Endodermal cell (in vitro differentiated cells): ENCODE measurements at regions not wholly inside any gene's neighbourhood (a gene's known extent, or its start where the extent isn't known, plus 50 kb on each side); places are given as distances from the start of the nearest gene placed in this dataset.

Experiments used
- DNase-seq: peaks from one replicate; pipeline ENCODE4 v3.0.0-alpha.2; 2017
- H3K27ac ChIP-seq: 2 replicates; pipeline ENCODE4 v1.5.1; 2013; ENCODE audit warnings: mild to moderate bottlenecking, low read depth, low read length, moderate library complexity
- H3K27me3 ChIP-seq: 2 replicates; pipeline ENCODE4 v1.6.1; 2013; ENCODE audit warnings: mild to moderate bottlenecking, low read length, moderate library complexity; ENCODE audit not compliant: insufficient read depth, control insufficient read depth, poor library complexity, severe bottlenecking
- H3K36me3 ChIP-seq: 2 replicates; pipeline ENCODE4 v1.7.0; 2013; ENCODE audit warnings: mild to moderate bottlenecking, low read length, moderate library complexity; ENCODE audit not compliant: control insufficient read depth, insufficient read depth
- H3K4me1 ChIP-seq: one replicate; pipeline ENCODE4 v1.7.0; 2013; ENCODE audit warnings: low read length; ENCODE audit not compliant: control insufficient read depth, insufficient read depth
- H3K4me3 ChIP-seq: 2 replicates; pipeline ENCODE4 v1.5.1; 2013; ENCODE audit warnings: mild to moderate bottlenecking, low read length, moderate library complexity
- H3K9ac ChIP-seq: 2 replicates; pipeline ENCODE4 v1.6.1; 2013; ENCODE audit warnings: mild to moderate bottlenecking, low read length, moderate library complexity; ENCODE audit not compliant: poor library complexity, severe bottlenecking; ENCODE audit errors: extremely low read depth
- H3K9me3 ChIP-seq: 2 replicates; pipeline ENCODE4 v1.6.1; 2013; ENCODE audit warnings: mild to moderate bottlenecking, low read length, moderate library complexity; ENCODE audit not compliant: control insufficient read depth
- H3K27ac Mint-ChIP-seq: 2 replicates; pipeline ENCODE4 v1.8.0; 2020; ENCODE audit warnings: mixed read lengths
- H3K27me3 Mint-ChIP-seq: 2 replicates; pipeline ENCODE4 v1.8.0; 2021; ENCODE audit warnings: mild to moderate bottlenecking, mixed read lengths; ENCODE audit not compliant: insufficient read depth
- H3K36me3 Mint-ChIP-seq: 2 replicates; pipeline ENCODE4 v1.8.0; 2020; ENCODE audit warnings: low read depth, mixed read lengths
- H3K4me1 Mint-ChIP-seq: 2 replicates; pipeline ENCODE4 v1.8.0; 2020; ENCODE audit warnings: mixed read lengths
- H3K4me3 Mint-ChIP-seq: 2 replicates; pipeline ENCODE4 v1.8.0; 2020; ENCODE audit warnings: mild to moderate bottlenecking, moderate library complexity, mixed read lengths
- H3K9me3 Mint-ChIP-seq: 2 replicates; pipeline ENCODE4 v1.8.0; 2020; ENCODE audit warnings: mild to moderate bottlenecking, mixed read lengths
- CTCF ChIP-seq: fragments of 200-600 bp; sonication (generic); conservative IDR thresholded peaks from 2 replicates; pipeline ENCODE4 v1.5.0; 2021; ENCODE audit warnings: antibody characterized with exemption, mild to moderate bottlenecking
- WGBS, 2 experiments: methylation state at CpG; one replicate each; pipeline versions ENCODE4 v1.1.5 to v1.1.7; 2013; ENCODE audit warnings: missing lambda C conversion rate in 2 of 2, mixed read lengths in 1 of 2; ENCODE audit not compliant: insufficient coverage in 1 of 2, insufficient read length in 1 of 2; 5-methylcytosine and 5-hydroxymethylcytosine counted together

GRCh38 chr7:131007439-131008330, 273.7 kb upstream of the KLF14 start:
- no peak overlapping the region for H3K27ac ChIP-seq
- H3K9me3 Mint-ChIP-seq = peaks cover 3% of the 10 kb centered on the region
- DNase-seq = peak; percentile 82
- peak; percentile 75 for TF ChIP-seq CTCF
- H3K4me1 Mint-ChIP-seq = peaks cover 5% of the 10 kb centered on the region
- H3K27ac Mint-ChIP-seq = peak overlapping the region; percentile 82
- no peaks in the 10 kb centered on the region for H3K36me3 ChIP-seq
- H3K4me3 ChIP-seq = no peak overlapping the region
- no peak overlapping the region for H3K9ac ChIP-seq
- H3K9me3 ChIP-seq = peaks cover 3% of the 10 kb centered on the region
- H3K36me3 Mint-ChIP-seq = no peaks in the 10 kb centered on the region
- 54 to 64% methylated on average over 5 to 19 of the region's 19 CpGs for WGBS, 2 experiments
- H3K27me3 ChIP-seq = no peaks in the 10 kb centered on the region
- no peaks in the 10 kb centered on the region for H3K27me3 Mint-ChIP-seq
- no peak overlapping the region for H3K4me3 Mint-ChIP-seq
- H3K4me1 ChIP-seq = no peaks in the 10 kb centered on the region

- Histone ChIP-seq H3K9me3 (no peaks in the 10 kb centered on the region), H3K36me3 (no peaks in the 10 kb centered on the region), H3K9ac (no peak overlapping the region), H3K27ac (no peak overlapping the region), H3K27me3 (no peaks in the 10 kb centered on the region), H3K4me1 (no peaks in the 10 kb centered on the region), H3K4me3 (no peak overlapping the region)
- no peaks in the 10 kb centered on the region for H3K36me3 Mint-ChIP-seq
- DNase-seq = peak; percentile 16
- H3K9me3 Mint-ChIP-seq = no peaks in the 10 kb centered on the region
- H3K27ac Mint-ChIP-seq = no peak overlapping the region
- H3K4me3 Mint-ChIP-seq = no peak overlapping the region
- WGBS, 2 experiments = 93 to 97% methylated on average over 4 to 5 of the region's 5 CpGs
- peaks cover 5% of the 10 kb centered on the region for H3K4me1 Mint-ChIP-seq
- no peaks in the 10 kb centered on the region for H3K27me3 Mint-ChIP-seq
- no peak for TF ChIP-seq CTCF
Measured at GRCh38 chr7:131008840-131009711, 275.1 kb upstream of the KLF14 start.

GRCh38 chr7:131010029-131010716, 276.2 kb upstream of the KLF14 start:
- Histone ChIP-seq H3K27ac (no peak overlapping the region), H3K9me3 (no peaks in the 10 kb centered on the region), H3K9ac (no peak overlapping the region), H3K36me3 (no peaks in the 10 kb centered on the region), H3K27me3 (no peaks in the 10 kb centered on the region), H3K4me3 (no peak overlapping the region), H3K4me1 (no peaks in the 10 kb centered on the region)
- H3K4me3 Mint-ChIP-seq = no peak overlapping the region
- no peaks in the 10 kb centered on the region for H3K27me3 Mint-ChIP-seq
- no peak overlapping the region for H3K27ac Mint-ChIP-seq
- WGBS, 2 experiments = 92 to 97% methylated on average over 9 to 12 of the region's 12 CpGs
- H3K9me3 Mint-ChIP-seq = no peaks in the 10 kb centered on the region
- H3K4me1 Mint-ChIP-seq = peaks cover 5% of the 10 kb centered on the region
- no peak for TF ChIP-seq CTCF
- peak; percentile 10 for DNase-seq
- H3K36me3 Mint-ChIP-seq = no peaks in the 10 kb centered on the region
